Progenitor cell of endocrine pancreas (in vitro differentiated cells): ENCODE measurements at regions not wholly inside any gene's neighbourhood (a gene's known extent, or its start where the extent isn't known, plus 50 kb on each side); places are given as distances from the start of the nearest gene placed in this dataset.

ENCODE experiments used
- DNase-seq: peaks from one replicate; pipeline ENCODE4 v3.0.0; 2021; ENCODE audit warnings: low spot score; ENCODE audit not compliant: unreplicated experiment
- H3K27ac Mint-ChIP-seq: 2 replicates; pipeline ENCODE4 v1.8.0; 2021; ENCODE audit warnings: mild to moderate bottlenecking, moderate library complexity, mixed read lengths
- H3K27me3 Mint-ChIP-seq: 2 replicates; pipeline ENCODE4 v1.8.0; 2021; ENCODE audit warnings: mixed read lengths
- H3K36me3 Mint-ChIP-seq: 2 replicates; pipeline ENCODE4 v1.8.0; 2022; ENCODE audit warnings: mixed read lengths; ENCODE audit not compliant: insufficient read depth
- H3K4me1 Mint-ChIP-seq: 2 replicates; pipeline ENCODE4 v1.8.0; 2021; ENCODE audit warnings: low read depth, mixed read lengths
- H3K4me3 Mint-ChIP-seq: 2 replicates; pipeline ENCODE4 v1.8.0; 2021; ENCODE audit warnings: low read depth, mild to moderate bottlenecking, moderate library complexity, mixed read lengths
- H3K9me3 Mint-ChIP-seq: 2 replicates; pipeline ENCODE4 v1.8.0; 2021; ENCODE audit warnings: low read depth, mixed read lengths
- TF ChIP-seq, protein P1 (sequence below): fragments of 200-600 bp; sonication (generic); IDR thresholded peaks from one replicate; pipeline ENCODE4 v1.5.0; 2021; ENCODE audit warnings: antibody characterized with exemption, mild to moderate bottlenecking; ENCODE audit not compliant: unreplicated experiment

GRCh38 chr13:81639984-81640582 lies 1299.2 kb upstream of the SPRY2 start:
- peaks cover 6% of the 10 kb centered on the region for H3K9me3 Mint-ChIP-seq
- H3K4me3 Mint-ChIP-seq: no peak overlapping the region
- TF ChIP-seq, protein P1, sequence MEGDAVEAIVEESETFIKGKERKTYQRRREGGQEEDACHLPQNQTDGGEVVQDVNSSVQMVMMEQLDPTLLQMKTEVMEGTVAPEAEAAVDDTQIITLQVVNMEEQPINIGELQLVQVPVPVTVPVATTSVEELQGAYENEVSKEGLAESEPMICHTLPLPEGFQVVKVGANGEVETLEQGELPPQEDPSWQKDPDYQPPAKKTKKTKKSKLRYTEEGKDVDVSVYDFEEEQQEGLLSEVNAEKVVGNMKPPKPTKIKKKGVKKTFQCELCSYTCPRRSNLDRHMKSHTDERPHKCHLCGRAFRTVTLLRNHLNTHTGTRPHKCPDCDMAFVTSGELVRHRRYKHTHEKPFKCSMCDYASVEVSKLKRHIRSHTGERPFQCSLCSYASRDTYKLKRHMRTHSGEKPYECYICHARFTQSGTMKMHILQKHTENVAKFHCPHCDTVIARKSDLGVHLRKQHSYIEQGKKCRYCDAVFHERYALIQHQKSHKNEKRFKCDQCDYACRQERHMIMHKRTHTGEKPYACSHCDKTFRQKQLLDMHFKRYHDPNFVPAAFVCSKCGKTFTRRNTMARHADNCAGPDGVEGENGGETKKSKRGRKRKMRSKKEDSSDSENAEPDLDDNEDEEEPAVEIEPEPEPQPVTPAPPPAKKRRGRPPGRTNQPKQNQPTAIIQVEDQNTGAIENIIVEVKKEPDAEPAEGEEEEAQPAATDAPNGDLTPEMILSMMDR: peak; percentile 43
- H3K36me3 Mint-ChIP-seq: no peaks in the 10 kb centered on the region
- H3K27me3 Mint-ChIP-seq: no peaks in the 10 kb centered on the region
- no peak for DNase-seq
- no peak overlapping the region for H3K27ac Mint-ChIP-seq
- H3K4me1 Mint-ChIP-seq: peaks cover 9% of the 10 kb centered on the region

- peaks cover 9% of the 10 kb centered on the region for H3K4me1 Mint-ChIP-seq
- TF ChIP-seq, protein P1: no peak
- H3K27ac Mint-ChIP-seq: no peak overlapping the region
- no peak for DNase-seq
- peaks cover 6% of the 10 kb centered on the region for H3K9me3 Mint-ChIP-seq
- H3K27me3 Mint-ChIP-seq: no peaks in the 10 kb centered on the region
- no peaks in the 10 kb centered on the region for H3K36me3 Mint-ChIP-seq
- H3K4me3 Mint-ChIP-seq: no peak overlapping the region
Measured at GRCh38 chr13:81637457-81637856, 1296.5 kb upstream of the SPRY2 start.

- Mint-ChIP-seq H3K4me3 (no peak overlapping the region), H3K4me1 (peaks cover 8% of the 10 kb centered on the region), H3K9me3 (peaks cover 6% of the 10 kb centered on the region), H3K27me3 (no peaks in the 10 kb centered on the region), H3K36me3 (no peaks in the 10 kb centered on the region), H3K27ac (no peak overlapping the region)
- no peak for DNase-seq
- TF ChIP-seq, protein P1: no peak
Measured at GRCh38 chr13:81636120-81636519, 1295.2 kb upstream of the SPRY2 start.

DNA sequence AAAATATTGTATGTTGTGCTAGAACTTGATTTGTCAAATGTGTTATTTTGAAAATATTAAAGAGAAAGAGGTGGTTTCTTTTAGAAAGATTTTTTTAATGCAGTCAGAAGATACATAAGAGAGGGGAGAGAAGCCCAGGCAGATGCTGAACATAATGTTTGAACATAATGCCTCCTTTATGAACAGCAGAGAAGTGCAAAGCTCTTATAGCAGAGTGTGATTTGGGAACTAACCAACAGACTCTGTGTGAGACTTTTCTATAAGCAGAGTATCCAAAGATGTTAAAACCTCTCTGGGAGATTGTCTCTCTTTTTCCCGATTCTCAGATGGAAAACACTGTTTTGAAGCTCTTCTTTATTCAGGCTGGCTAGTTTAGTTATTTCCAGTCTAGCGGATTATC lies 1274.1 kb upstream of the SPRY2 start:
- H3K27ac Mint-ChIP-seq: no peak overlapping the region
- H3K9me3 Mint-ChIP-seq: peaks cover 11% of the 10 kb centered on the region
- no peak overlapping the region for H3K4me3 Mint-ChIP-seq
- no peaks in the 10 kb centered on the region for H3K4me1 Mint-ChIP-seq
- TF ChIP-seq, protein P1: no peak
- DNase-seq: no peak
- H3K27me3 Mint-ChIP-seq: no peaks in the 10 kb centered on the region
- H3K36me3 Mint-ChIP-seq: no peaks in the 10 kb centered on the region

DNA sequence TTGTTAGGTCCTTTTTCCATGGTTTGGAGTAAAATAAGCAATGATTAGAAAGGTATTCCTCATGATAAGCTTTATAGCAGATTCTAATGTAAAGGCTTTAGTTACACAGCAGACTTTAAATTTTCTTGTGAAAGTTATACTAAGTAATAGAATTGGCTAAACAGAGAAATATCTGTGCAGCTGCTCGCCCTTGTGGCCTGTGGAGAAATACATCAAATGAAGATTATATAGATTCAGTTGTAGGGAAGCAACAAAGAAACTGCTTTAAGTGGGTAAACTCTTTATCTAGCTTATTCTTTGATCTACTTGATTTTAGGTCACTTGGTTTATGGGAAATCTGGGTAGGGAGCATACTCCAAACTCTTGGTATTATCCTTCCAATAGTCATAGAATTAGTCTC lies 1269.7 kb upstream of the SPRY2 start:
- TF ChIP-seq, protein P1: no peak
- Mint-ChIP-seq H3K9me3 (peaks cover 14% of the 10 kb centered on the region), H3K36me3 (no peaks in the 10 kb centered on the region), H3K27me3 (no peaks in the 10 kb centered on the region), H3K27ac (no peak overlapping the region), H3K4me1 (peaks cover 2% of the 10 kb centered on the region), H3K4me3 (no peak overlapping the region)
- DNase-seq: no peak
